Stromal cell of bone marrow (primary cell): ENCODE measurements at regions not wholly inside any gene's neighbourhood (a gene's known extent, or its start where the extent isn't known, plus 50 kb on each side); places are given as distances from the start of the nearest gene placed in this dataset.

Experiments used
- DNase-seq: peaks from one replicate; pipeline ENCODE4 v3.0.0-alpha.2; 2012; ENCODE audit warnings: low read depth

- no peak for DNase-seq
Observed at GRCh38 chr2:120440521-120441350, 94.8 kb downstream of the INHBB start.

- no peak for DNase-seq
Observed at GRCh38 chr2:120441351-120441700, 95.4 kb downstream of the INHBB start.

- DNase-seq = no peak
Observed at GRCh38 chr2:120441744-120442471, 96.0 kb downstream of the INHBB start.

GRCh38 chr2:120442541-120442922 is 96.6 kb downstream of the INHBB start:
- DNase-seq = no peak

- no peak for DNase-seq
Observed at GRCh38 chr2:120442923-120443571, 97.1 kb downstream of the INHBB start.

GRCh38 chr2:120443946-120444345 is 98.0 kb downstream of the INHBB start:
- no peak for DNase-seq

- no peak for DNase-seq
Observed at GRCh38 chr2:120444691-120445240, 98.8 kb downstream of the INHBB start.

- no peak for DNase-seq
Observed at GRCh38 chr2:120445449-120446143, 99.7 kb downstream of the INHBB start.

- DNase-seq = no peak
Observed at GRCh38 chr2:120446236-120447126, 100.5 kb downstream of the INHBB start.

- DNase-seq = no peak
Observed at GRCh38 chr2:120447127-120447785, 101.3 kb downstream of the INHBB start.

GRCh38 chr2:120448436-120448835 is 102.5 kb downstream of the INHBB start:
- no peak for DNase-seq

GRCh38 chr2:120448961-120449810 is 103.2 kb downstream of the INHBB start:
- DNase-seq = no peak

- DNase-seq = no peak
Observed at GRCh38 chr2:120450196-120450820, 104.4 kb downstream of the INHBB start.

GRCh38 chr2:120451334-120451733 is 105.4 kb downstream of the INHBB start:
- no peak for DNase-seq

GRCh38 chr2:120452131-120452530 is 106.2 kb downstream of the INHBB start:
- DNase-seq = no peak

- no peak for DNase-seq
Observed at GRCh38 chr2:120452945-120453634, 107.2 kb downstream of the INHBB start.

GRCh38 chr2:120453635-120453998 is 107.7 kb downstream of the INHBB start:
- no peak for DNase-seq

GRCh38 chr2:120454654-120455385 is 108.9 kb downstream of the INHBB start:
- no peak for DNase-seq
